ENCODE measurements at regions not wholly inside any gene's neighbourhood (a gene's known extent, or its start where the extent isn't known, plus 50 kb on each side); places are given as distances from the start of the nearest gene placed in this dataset.
"Not testable (repeated sequence)": the region's sequence is repeated elsewhere in the genome, so short reads cannot be mapped to it uniquely, and the experiment has no call there.

DNA sequence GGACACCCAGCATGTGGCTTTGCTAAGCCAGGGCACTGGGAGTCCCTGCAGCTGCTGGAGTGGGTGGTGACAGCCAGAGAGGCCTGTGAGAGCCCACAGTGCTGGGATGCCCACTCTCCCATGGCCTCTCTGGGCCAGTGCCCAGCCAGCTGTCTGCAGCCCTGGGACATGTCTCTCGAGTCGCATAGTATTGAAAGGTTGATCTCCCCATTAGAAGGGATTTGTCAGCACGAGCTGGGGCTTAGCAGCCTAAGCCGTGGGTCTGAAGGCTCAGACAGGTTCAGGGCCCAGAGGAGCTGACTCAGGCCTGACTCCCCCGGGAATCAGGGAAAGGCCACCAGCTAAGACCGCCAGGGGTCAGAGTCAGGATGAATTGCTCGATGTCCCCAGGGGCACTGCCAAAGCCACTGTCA lies 53.5 kb downstream of the FOXD2 start:
- DNase-seq, result no peak

DNA sequence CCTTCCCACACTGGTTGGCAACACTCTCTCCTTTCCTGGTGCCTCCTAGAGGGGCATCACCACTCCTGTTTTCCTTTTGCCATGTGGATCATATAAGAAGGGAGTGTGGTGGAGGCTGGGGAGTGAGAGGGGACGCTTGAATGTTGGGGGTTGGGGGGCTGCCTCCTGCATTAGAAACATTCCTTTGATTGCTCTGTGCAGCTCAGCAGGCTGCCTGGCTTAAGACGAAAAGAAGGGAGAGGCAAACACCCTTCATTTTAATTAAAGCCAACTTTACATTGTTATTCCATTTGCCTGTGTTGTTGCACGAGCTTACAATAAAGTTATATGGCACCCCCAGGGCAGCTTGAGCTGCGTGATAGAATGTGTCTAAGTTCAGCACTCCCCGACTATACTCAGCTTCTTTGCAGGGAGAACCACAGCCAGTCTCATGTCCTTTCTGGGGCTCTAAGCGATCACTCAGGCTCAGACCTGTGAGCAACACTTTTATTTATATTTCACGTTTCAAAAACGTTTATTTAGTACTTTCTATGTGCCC lies 57.4 kb downstream of the FOXD2 start:
- no peak for DNase-seq

DNA sequence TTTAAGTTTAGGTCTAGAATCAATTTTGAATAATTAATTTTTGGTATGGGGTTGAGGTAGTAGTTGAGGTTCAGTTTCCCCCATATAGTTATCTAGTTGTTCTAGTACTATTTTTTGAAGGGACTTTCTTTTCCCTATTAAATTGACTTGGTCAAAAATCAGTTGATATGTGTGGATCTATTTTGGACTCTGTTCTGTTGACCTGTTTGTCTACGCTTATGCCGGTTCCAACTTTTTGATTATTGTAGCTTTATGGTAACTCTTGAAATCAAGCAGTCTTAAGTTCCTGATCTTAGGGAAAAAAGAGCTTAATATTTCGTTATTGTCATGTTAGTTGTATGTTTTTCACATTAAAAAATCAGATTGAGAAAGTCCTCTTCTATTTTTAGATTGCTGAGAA lies 60.7 kb downstream of the FOXD2 start:
- no peak for DNase-seq

DNA sequence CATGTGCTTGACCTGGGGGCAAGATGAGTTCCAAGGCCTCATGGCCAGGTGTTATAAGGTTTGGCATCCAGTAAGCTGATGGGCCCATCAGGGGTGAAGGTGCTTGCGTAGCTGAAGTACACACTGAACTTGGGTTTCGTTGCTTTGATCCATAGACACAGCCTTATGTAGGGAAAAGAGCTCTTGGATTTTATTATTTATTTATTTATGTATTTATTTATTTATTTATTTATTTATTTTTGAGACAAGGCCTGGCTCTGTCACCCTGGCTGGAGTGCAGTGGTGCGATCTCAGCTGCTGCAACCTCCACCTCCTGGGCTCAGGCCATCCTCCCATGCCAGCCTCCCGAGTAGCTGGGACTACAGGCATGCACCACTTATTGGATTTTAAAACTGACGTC lies 63.2 kb downstream of the FOXD2 start:
- no peak for DNase-seq

DNA sequence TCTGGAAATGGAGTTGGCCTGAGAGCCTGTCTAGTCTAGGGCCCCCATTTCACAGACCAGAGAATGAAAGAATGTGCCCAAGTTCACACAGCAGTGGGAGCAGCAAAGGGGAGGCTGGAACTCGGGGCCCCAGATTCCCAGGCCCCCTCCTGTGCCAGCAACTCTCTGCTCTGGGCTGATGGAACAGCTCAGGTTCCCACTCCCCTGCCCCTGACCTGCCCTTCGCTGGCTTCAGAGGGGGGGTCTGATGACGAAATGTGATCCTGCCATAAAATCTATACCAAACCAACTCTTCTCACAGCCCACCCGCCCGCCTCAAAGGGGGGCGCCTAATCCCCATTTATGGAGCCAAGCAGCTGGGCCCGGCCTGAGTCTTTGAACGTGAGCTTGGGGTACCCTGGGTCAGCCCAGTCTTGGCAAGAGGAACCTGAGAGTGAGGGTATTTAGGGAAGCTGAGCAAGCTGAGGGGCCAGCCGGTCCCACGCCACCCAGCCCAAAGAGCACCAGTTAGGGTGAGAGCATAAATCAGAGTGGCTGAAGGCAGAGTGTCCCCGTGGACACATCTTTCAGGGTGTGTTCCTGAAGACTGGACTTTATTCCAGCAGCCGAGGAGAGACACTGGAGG lies 65.0 kb downstream of the FOXD2 start:
- no peak for DNase-seq

DNA sequence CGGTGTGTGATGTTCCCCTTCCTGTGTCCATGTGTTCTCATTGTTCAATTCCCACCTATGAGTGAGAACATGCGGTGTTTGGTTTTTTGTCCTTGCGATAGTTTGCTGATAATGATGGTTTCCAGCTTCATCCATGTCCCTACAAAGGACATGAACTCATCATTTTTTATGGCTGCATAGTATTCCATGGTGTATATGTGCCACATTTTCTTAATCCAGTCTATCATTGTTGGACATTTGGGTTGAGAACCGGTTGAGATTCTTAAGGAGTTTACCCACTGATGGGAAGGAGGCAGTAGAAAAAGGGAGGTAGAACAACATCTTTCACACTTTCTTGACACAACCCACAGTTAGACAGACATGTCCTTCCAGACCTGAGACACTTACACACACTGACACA lies 67.0 kb downstream of the FOXD2 start:
- DNase-seq, result not testable (repeated sequence)

DNA sequence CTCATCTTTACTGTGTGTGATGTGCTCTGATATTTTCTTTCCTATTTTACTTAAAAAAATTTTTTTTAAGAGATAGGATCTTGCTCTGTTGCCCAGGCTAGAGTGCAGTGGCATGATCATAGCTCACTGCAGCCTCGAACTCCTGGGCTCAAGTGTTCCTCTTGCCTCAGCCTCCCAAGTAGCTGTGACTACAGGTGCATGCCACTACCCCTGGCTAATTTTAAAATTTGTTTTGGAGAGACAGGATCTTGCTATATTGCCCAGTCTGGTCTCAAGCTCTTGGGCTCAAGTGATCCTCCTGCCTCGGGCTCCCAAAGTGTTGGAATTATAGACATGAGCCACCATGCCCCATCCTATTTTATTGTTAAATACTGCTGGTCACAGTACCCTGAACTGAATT lies 67.4 kb downstream of the FOXD2 start:
- no peak for DNase-seq

- no peak for DNase-seq
Observed at GRCh38 chr1:47506053-47506452, 68.2 kb downstream of the FOXD2 start.

- DNase-seq, result no peak
Observed at GRCh38 chr1:47507144-47507543, 69.3 kb downstream of the FOXD2 start.

DNA sequence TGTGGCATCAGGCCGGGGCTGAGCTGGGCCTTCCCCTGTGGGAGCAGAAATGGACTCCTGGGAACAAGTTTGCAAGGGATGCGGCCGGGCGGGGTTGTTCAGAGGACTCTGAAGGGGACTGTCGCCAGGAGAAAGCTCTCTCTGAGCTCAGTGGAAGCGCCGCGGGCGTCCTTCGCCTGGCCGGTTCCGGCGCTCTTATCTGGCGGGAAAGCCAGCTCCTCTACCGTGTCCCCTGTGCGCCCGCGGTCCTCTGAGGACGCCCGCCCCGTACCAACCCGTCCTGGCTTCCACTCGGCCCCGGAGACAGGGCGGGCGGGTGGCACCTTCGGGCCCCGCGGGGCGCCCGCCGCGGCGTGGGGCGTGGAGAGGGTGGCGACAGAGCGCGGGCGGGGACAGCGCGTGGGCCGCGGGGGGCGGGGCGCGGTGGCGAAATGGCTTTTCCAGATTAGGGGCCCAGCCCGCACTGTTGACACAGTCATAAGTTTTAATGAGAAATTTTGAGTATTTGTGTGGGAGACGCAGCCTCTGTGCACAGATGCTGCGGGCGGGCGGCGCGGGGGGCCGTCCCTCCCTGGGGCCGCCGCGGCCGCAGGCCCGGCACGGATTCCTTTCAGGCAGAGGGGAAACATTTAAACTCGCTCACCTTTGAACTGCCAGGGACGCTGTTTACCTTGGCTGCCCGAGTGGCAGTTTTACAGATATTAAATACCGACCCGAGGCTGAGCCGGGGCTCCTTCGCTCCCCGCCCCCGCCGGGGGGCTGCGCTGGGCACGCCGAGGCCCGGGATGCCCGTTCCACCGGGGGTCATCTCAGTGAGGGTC lies 70.2 kb downstream of the FOXD2 start:
- no peak for DNase-seq

GRCh38 chr1:47508702-47509431 lies 71.0 kb downstream of the FOXD2 start:
- no peak for DNase-seq

DNA sequence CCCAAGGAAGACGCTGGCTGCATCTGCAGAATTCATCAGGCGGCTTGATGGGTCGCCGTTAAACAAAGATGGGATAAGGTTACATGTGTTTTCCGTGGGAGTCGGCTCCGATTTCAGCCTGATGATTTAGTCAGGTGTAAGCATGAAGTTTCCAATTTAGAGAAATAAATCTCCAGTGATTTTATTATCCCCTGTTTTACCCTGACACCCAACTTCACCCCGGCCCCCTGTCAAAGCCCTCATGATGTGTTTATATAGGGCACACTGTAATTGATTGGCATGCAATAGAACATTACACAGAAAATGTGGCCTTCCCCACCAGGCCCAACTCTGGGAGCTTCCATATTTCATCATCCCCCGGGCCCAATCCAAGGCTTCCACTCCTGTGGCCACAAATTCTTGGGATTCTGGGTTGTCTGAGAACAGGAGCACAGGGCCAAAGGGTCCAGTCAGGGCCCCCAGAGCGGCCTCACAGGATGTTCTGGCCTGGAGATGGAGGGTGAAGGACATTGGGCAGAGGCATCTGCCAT lies 72.5 kb downstream of the FOXD2 start:
- no peak for DNase-seq

- DNase-seq, result no peak
Observed at GRCh38 chr1:47511825-47512224, 74.0 kb downstream of the FOXD2 start.

DNA sequence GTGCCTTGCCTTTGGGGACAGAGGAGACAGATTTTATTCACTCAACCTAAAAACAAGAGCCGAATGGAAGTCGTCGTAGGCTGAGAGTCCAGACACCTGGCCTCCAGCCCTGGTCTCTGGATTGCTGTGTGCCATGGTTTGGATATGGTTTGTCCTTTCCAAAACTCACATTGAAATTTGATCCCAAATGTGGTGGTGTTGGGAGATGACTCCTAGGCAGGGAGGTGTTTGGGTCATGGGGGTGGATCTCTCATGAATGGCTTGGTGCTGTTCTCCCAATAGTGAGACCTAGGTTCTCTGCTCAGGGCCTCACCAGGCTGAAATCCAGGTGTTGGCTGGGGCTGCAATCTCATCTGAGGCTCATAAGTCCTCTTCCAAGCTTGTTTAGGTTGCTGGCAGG lies 75.5 kb downstream of the FOXD2 start:
- DNase-seq, result no peak

GRCh38 chr1:47514229-47514628 lies 76.4 kb downstream of the FOXD2 start:
- no peak for DNase-seq

GRCh38 chr1:47515164-47515789 lies 77.4 kb downstream of the FOXD2 start:
- no peak for DNase-seq

- no peak for DNase-seq
Observed at GRCh38 chr1:47517946-47518345, 80.1 kb downstream of the FOXD2 start.

GRCh38 chr1:47519491-47519890 lies 81.6 kb downstream of the FOXD2 start:
- no peak for DNase-seq

DNA sequence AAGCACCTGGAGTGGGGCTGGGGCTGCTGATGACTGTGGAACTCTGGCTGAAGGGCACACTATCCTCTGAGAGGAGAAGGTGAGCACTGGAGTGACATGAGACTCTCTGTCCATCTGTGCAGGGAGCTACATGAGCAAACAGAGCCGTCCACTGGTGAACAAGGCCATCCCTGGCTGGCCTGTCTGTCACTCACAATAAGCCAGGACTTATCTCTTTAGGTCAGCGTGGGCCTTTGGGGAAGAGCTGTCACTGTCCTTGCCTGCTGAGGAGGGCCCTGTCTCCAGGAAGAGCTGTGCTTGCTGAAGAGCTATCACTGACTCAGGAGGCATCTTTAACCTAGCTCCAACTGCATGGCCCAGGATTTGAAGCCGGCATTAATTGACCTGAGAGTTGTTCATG lies 82.1 kb downstream of the FOXD2 start:
- no peak for DNase-seq

GRCh38 chr1:47521034-47521881 lies 83.4 kb downstream of the FOXD2 start:
- DNase-seq, result no peak

DNA sequence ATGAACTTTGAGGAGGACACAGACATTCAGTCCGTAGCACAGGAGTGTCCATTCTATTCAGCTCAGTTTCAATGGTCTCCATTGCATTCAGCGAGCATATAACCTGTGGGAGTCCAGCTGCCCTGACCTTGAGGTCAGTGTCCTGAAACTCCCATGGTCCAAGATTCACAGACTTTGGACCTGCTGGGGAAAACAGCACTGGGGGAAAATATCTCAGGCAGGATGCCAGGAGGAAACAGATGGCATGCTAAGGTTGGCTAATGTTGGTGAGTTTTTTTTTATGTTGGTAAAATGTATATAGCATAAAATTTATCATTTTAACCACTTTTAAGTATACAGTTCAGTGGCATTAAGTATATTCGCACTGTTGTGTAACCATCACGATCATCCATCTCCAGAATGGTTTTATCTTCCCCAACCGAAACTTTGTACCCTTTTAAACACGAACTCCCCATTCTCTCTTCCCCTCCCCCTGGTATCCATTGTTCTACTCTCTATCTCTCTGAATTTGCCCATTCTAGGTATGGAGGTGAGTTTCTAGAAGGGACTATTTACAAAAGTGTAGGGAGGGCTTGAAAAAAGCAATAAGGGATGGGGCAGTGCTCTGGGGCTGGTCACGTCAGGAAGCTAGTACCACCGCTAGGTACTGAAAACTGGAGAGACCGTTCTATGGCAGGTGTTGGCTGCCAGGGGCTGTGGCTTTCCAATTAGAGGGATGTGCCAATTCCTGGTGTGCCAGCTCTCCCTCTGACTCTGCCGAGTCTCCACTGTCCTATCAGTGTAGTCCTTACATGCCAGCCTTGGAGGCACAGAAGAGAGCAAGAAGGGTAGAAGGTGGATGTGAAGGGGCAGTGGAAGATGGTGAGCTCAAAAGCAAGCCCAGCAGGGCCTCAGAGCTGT lies 85.3 kb downstream of the FOXD2 start:
- no peak for DNase-seq
